ENCODE measurements at regions not wholly inside any gene's neighbourhood (a gene's known extent, or its start where the extent isn't known, plus 50 kb on each side); places are given as distances from the start of the nearest gene placed in this dataset.

DNA sequence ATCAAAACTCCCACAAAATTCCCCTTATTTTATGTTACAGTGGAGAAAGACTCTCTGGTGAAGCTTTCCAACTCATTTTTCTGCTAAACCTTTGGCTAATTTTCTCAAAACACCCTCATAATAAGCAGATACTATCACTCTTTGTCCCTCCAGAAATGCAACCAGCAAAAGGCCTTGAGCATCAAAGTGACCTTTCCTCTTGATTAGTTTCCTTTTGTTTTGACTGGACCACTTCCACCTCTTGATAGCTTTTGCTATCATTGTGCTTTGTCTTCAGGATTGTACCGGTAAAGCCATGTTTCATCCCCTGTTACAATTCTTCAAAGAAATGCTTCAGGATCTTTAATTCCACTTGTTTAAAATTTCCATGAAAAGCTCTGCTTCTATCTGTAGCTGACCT, 115.1 kb upstream of the SLC13A1 start:
- Histone ChIP-seq H3K36me3 (ENCODE audit: control insufficient read depth in 4 of 4, insufficient read depth in 3 of 4, low read depth in 1 of 4, low read length in 3 of 4) (no peaks in the 10 kb centered on the region), H3K27me3 (ENCODE audit: control insufficient read depth in 4 of 4, insufficient read depth in 4 of 4, low read length in 3 of 4) (no peaks in the 10 kb centered on the region), H3K9me3 (ENCODE audit: control insufficient read depth in 4 of 4, low read length in 3 of 4) (no peaks in the 10 kb centered on the region), H3K4me3 (ENCODE audit: low read depth in 1 of 3, low read length in 3 of 3) (no peak overlapping the region), H3K9ac (ENCODE audit: low read depth in 1 of 2, low read length in 2 of 2) (no peak overlapping the region), H3K4me1 (ENCODE audit: control insufficient read depth in 4 of 4, insufficient read depth in 4 of 4, low read length in 3 of 4) (no peaks in the 10 kb centered on the region), H3K27ac (ENCODE audit: low read depth in 1 of 2, low read length in 2 of 2) (no peak overlapping the region)
- 61% methylated on average over 1 of the region's 1 CpG for WGBS
- TF ChIP-seq SP1 (IDR thresholded peaks at IDR 0.05) (no peak), TAF1 (conservative IDR thresholded peaks at IDR 0.05) (no peak), HNF4G (IDR thresholded peaks at IDR 0.05) (no peak), RXRA (IDR thresholded peaks at IDR 0.05) (no peak), ZBTB33 (IDR thresholded peaks at IDR 0.05) (no peak), YY1 (IDR thresholded peaks at IDR 0.05) (no peak), JUND (IDR thresholded peaks at IDR 0.05) (no peak)
- TF ChIP-seq, protein P1, sequence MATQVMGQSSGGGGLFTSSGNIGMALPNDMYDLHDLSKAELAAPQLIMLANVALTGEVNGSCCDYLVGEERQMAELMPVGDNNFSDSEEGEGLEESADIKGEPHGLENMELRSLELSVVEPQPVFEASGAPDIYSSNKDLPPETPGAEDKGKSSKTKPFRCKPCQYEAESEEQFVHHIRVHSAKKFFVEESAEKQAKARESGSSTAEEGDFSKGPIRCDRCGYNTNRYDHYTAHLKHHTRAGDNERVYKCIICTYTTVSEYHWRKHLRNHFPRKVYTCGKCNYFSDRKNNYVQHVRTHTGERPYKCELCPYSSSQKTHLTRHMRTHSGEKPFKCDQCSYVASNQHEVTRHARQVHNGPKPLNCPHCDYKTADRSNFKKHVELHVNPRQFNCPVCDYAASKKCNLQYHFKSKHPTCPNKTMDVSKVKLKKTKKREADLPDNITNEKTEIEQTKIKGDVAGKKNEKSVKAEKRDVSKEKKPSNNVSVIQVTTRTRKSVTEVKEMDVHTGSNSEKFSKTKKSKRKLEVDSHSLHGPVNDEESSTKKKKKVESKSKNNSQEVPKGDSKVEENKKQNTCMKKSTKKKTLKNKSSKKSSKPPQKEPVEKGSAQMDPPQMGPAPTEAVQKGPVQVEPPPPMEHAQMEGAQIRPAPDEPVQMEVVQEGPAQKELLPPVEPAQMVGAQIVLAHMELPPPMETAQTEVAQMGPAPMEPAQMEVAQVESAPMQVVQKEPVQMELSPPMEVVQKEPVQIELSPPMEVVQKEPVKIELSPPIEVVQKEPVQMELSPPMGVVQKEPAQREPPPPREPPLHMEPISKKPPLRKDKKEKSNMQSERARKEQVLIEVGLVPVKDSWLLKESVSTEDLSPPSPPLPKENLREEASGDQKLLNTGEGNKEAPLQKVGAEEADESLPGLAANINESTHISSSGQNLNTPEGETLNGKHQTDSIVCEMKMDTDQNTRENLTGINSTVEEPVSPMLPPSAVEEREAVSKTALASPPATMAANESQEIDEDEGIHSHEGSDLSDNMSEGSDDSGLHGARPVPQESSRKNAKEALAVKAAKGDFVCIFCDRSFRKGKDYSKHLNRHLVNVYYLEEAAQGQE (IDR thresholded peaks at IDR 0.05): no peak
- DNase-seq (ENCODE audit: low spot score): no peak

DNA sequence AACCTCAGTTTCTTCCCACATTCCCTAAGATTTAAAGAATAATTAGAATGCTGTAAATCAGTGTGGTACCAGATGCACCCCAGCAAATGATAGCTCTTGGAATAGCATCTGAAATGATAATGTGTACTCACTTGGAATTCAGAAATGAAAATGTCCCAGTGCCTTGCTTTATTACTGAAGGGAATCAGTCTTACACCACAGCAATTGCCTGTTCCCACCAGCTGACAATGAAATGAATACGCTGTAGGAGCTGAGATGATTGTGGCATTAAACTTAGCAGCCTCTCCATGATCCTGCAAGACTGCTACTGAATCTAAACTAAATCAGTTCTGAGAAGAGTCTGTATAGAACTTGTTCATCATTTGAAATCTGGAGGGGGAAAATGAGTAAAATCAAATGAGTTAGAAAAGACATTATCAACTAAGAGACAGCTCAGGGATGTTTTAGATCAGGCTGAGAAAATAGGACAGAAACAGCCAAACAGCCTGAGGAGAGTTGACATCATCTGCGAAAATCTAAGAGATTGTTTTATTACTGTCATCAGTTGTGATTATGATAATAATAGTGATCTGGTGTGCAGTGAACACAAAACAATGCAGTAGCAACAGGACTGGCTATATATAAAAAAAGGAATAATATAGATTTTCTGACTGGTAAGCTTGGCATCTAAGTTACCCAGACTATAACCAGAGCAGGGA, 108.6 kb upstream of the SLC13A1 start:
- TF ChIP-seq ZBTB33 (IDR thresholded peaks at IDR 0.05) (no peak), YY1 (IDR thresholded peaks at IDR 0.05) (no peak), SP1 (IDR thresholded peaks at IDR 0.05) (no peak), HNF4A (conservative IDR thresholded peaks at IDR 0.05) (no peak), MAX (IDR thresholded peaks at IDR 0.05) (no peak)
- no peaks in the 10 kb centered on the region for H3K4me1 ChIP-seq (ENCODE audit: control insufficient read depth in 4 of 4, insufficient read depth in 4 of 4, low read length in 3 of 4)
- H3K36me3 ChIP-seq (ENCODE audit: control insufficient read depth in 4 of 4, insufficient read depth in 3 of 4, low read depth in 1 of 4, low read length in 3 of 4): no peaks in the 10 kb centered on the region
- H3K9ac ChIP-seq (ENCODE audit: low read depth in 1 of 2, low read length in 2 of 2): no peak overlapping the region
- WGBS: 79% methylated on average over 2 of the region's 2 CpGs
- H3K9me3 ChIP-seq (ENCODE audit: control insufficient read depth in 4 of 4, low read length in 3 of 4): no peaks in the 10 kb centered on the region
- H3K27me3 ChIP-seq (ENCODE audit: control insufficient read depth in 4 of 4, insufficient read depth in 4 of 4, low read length in 3 of 4): no peaks in the 10 kb centered on the region
- H3K27ac ChIP-seq (ENCODE audit: low read depth in 1 of 2, low read length in 2 of 2): no peak overlapping the region
- no peak overlapping the region for H3K4me3 ChIP-seq (ENCODE audit: low read depth in 1 of 3, low read length in 3 of 3)
- DNase-seq (ENCODE audit: low spot score): no peak

Measured in liver (tissue), 7 donors.